Endothelial cell of umbilical vein (primary cell): ENCODE measurements at regions not wholly inside any gene's neighbourhood (a gene's known extent, or its start where the extent isn't known, plus 50 kb on each side); places are given as distances from the start of the nearest gene placed in this dataset.

Experiments used
- BruUV-seq: library from RNA; stranded (reverse); fragments of 400-500 nt; replicated peaks from 2 replicates; lab custom pipeline; 2021; lab: Mats Ljungman, UMichigan
- CTCF ChIA-PET: fragments of 300-600, 350-600 bp; sonication (Branson Sonifier 250); formaldehyde crosslinking; loops from one replicate; lab custom pipeline; 2021; ENCODE audit warnings: antibody characterized with exemption, inconsistent platforms; lab: Charles Lee
- POLR2A ChIA-PET: fragments of 300-600, 350-600 bp; sonication (Branson Sonifier 250); formaldehyde crosslinking; loops from one replicate; lab custom pipeline; 2021; ENCODE audit warnings: antibody characterized with exemption, inconsistent platforms; lab: Charles Lee
- DNase-seq: peaks from one replicate; pipeline ENCODE4 v3.0.0-alpha.2; 2011; ENCODE audit warnings: low read depth, low spot score
- FAIRE-seq: peaks from 2 replicates; lab custom pipeline; 2011; peaks lifted over from hg19 to GRCh38; lab: Jason Lieb, UNC
- H2AFZ ChIP-seq: 2 replicates; pipeline ENCODE4 v1.6.0; 2012; ENCODE audit warnings: low read depth, low read length, control low read depth, inconsistent platforms
- H3K27ac ChIP-seq: 2 replicates; pipeline ENCODE4 v1.5.1; 2011; ENCODE audit warnings: low read depth, mild to moderate bottlenecking, control low read depth, low read length, moderate library complexity; ENCODE audit not compliant: insufficient read depth
- H3K27me3 ChIP-seq, 2 experiments: 2 replicates each; pipeline versions ENCODE4 v1.6.0 to v1.6.1; 2011; ENCODE audit warnings: low read length in 2 of 2, mixed read lengths in 1 of 2; ENCODE audit not compliant: control insufficient read depth in 2 of 2, insufficient read depth in 2 of 2
- H3K36me3 ChIP-seq, 2 experiments: 2 replicates in 1 of 2; 3 replicates in 1 of 2; pipeline ENCODE4 v1.5.1; 2011; ENCODE audit warnings: low read length in 2 of 2, mild to moderate bottlenecking in 1 of 2, moderate library complexity in 1 of 2; ENCODE audit not compliant: control insufficient read depth in 2 of 2, insufficient read depth in 2 of 2; ENCODE audit errors: extremely low read depth in 1 of 2
- H3K4me1 ChIP-seq: 3 replicates; pipeline ENCODE4 v1.5.1; 2011; ENCODE audit warnings: mild to moderate bottlenecking, low read length; ENCODE audit not compliant: control insufficient read depth, insufficient read depth; ENCODE audit errors: extremely low read depth
- H3K4me2 ChIP-seq: 2 replicates; pipeline ENCODE4 v1.6.1; 2011; ENCODE audit warnings: low read length, control low read depth, mixed read lengths; ENCODE audit not compliant: insufficient read depth
- H3K4me3 ChIP-seq, 3 experiments: fragments of 200-600 bp in 1 of 3; sonication (generic), shearing (Covaris generic) in 1 of 3; replicated peaks in 1 of 3; 2 replicates each; pipeline ENCODE4 v1.5.1; 2011 to 2016; ENCODE audit warnings: control low read depth in 3 of 3, low read length in 3 of 3, mild to moderate bottlenecking in 2 of 3, inconsistent platforms in 1 of 3, low read depth in 1 of 3, moderate library complexity in 1 of 3; ENCODE audit not compliant: insufficient read depth in 1 of 3
- H3K79me2 ChIP-seq: 2 replicates; pipeline ENCODE4 v1.6.0; 2012; ENCODE audit warnings: low read length, inconsistent platforms; ENCODE audit not compliant: control insufficient read depth, insufficient read depth
- H3K9ac ChIP-seq: replicated peaks from 2 replicates; pipeline ENCODE3; 2011; ENCODE audit warnings: low read length, control low read depth; ENCODE audit not compliant: insufficient read depth; ENCODE audit errors: extremely low read depth
- H3K9me1 ChIP-seq: replicated peaks from 3 replicates; pipeline ENCODE4 v1.6.0; 2011; ENCODE audit warnings: mild to moderate bottlenecking, low read length; ENCODE audit not compliant: control insufficient read depth, insufficient read depth; ENCODE audit errors: extremely low read depth
- H3K9me3 ChIP-seq: replicated peaks from 2 replicates; pipeline ENCODE4 v1.5.1; 2012; ENCODE audit warnings: low read length, inconsistent platforms; ENCODE audit not compliant: control insufficient read depth, insufficient read depth
- H4K20me1 ChIP-seq: replicated peaks from 2 replicates; pipeline ENCODE3; 2011; ENCODE audit warnings: mild to moderate bottlenecking, low read length; ENCODE audit not compliant: control insufficient read depth, insufficient read depth; ENCODE audit errors: extremely low read depth
- FOS ChIP-seq: IDR thresholded peaks from 2 replicates; pipeline ENCODE4 v1.6.1; 2011; ENCODE audit warnings: mild to moderate bottlenecking, low read length, moderate library complexity, borderline replicate concordance; ENCODE audit not compliant: insufficient read depth
- JUN ChIP-seq: IDR thresholded peaks from 2 replicates; pipeline ENCODE4 v1.6.1; 2011; ENCODE audit warnings: borderline replicate concordance, low read depth; ENCODE audit not compliant: insufficient read length, insufficient read depth
- MYC ChIP-seq: IDR thresholded peaks from one replicate; pipeline ENCODE4 v1.6.1; 2011; ENCODE audit warnings: mild to moderate bottlenecking, low read depth, low read length
- dilution Hi-C: fragments of 300-500 bp; cut with MboI; formaldehyde crosslinking; loops from one replicate; pipeline ENCODE4 v1.15.0; 2019; ENCODE audit warnings: low sequenced_read_pairs; ENCODE audit not compliant: extremely low pct_ligation_motif_present
- intact Hi-C: fragments of 100-400 bp; cut with micrococcal nuclease; formaldehyde crosslinking; loops from one replicate; pipeline ENCODE4 v1.10.0; 2022
- TF ChIP-seq, protein P1 (sequence below): IDR thresholded peaks from 2 replicates; pipeline ENCODE4 v1.6.1; 2011; ENCODE audit not compliant: insufficient read depth, insufficient read length
- TF ChIP-seq, protein P2 (sequence below), 2 donors: IDR thresholded peaks; 1 replicate in 1 of 2; 2 replicates in 1 of 2; pipeline ENCODE4 v1.5.1; 2011; ENCODE audit warnings: low read length in 2 of 2, mild to moderate bottlenecking in 2 of 2, moderate library complexity in 2 of 2, control low read depth in 1 of 2, inconsistent platforms in 1 of 2, low read depth in 1 of 2; ENCODE audit not compliant: insufficient read depth in 1 of 2; ENCODE audit errors: extremely low read depth in 1 of 2

DNA sequence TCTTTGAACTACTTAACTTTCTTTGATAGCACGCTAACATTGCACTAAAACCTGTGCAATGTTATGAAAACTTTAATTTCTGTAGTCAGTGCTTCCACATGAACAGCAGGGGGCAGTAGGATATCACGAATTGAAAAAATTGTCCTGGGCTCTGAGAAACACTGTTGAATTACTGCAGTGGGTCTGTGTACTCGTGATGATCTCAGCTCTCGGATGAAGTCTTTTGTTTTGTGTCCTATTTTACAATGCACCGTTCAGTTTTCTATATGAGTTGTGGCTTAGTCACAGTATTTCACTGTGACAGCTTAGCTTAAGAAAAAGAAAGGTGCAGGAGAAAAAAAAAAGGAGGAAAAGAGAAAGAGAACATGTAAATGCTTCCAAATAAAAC, 141.3 kb upstream of the CCDC54 start:
- Histone ChIP-seq H3K27me3 (no peaks in the 10 kb centered on the region), H3K4me3 (peak overlapping the region; percentile 28 to 86 (median 53)), H3K9me3 (no peaks in the 10 kb centered on the region), H3K9ac (peak overlapping the region; percentile 66), H3K4me1 (no peaks in the 10 kb centered on the region), H2AFZ (peak overlapping the region; percentile 87), H3K36me3 (no peaks in the 10 kb centered on the region), H3K27ac (no peak overlapping the region), H4K20me1 (no peaks in the 10 kb centered on the region), H3K9me1 (no peaks in the 10 kb centered on the region), H3K4me2 (peak overlapping the region; percentile 94), H3K79me2 (no peaks in the 10 kb centered on the region)
- peak; percentile 91 for FAIRE-seq
- TF ChIP-seq FOS (no peak), JUN (peak; percentile 8), MYC (no peak)
- TF ChIP-seq, protein P1, sequence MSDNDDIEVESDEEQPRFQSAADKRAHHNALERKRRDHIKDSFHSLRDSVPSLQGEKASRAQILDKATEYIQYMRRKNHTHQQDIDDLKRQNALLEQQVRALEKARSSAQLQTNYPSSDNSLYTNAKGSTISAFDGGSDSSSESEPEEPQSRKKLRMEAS: no peak
- TF ChIP-seq, protein P2, sequence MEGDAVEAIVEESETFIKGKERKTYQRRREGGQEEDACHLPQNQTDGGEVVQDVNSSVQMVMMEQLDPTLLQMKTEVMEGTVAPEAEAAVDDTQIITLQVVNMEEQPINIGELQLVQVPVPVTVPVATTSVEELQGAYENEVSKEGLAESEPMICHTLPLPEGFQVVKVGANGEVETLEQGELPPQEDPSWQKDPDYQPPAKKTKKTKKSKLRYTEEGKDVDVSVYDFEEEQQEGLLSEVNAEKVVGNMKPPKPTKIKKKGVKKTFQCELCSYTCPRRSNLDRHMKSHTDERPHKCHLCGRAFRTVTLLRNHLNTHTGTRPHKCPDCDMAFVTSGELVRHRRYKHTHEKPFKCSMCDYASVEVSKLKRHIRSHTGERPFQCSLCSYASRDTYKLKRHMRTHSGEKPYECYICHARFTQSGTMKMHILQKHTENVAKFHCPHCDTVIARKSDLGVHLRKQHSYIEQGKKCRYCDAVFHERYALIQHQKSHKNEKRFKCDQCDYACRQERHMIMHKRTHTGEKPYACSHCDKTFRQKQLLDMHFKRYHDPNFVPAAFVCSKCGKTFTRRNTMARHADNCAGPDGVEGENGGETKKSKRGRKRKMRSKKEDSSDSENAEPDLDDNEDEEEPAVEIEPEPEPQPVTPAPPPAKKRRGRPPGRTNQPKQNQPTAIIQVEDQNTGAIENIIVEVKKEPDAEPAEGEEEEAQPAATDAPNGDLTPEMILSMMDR (IDR thresholded peaks at IDR 0.05; ENCODE audit: extremely low read depth in 1 of 2, insufficient read depth in 1 of 2, low read depth in 1 of 2, low read length in 2 of 2): peak; percentile 63 to 74
- ChIA-PET CTCF (interaction anchor here (0.6 to 7.2 kb wide), 50 partner anchors 9 to 1679 kb away, joined by 3 to 82 read pairs (median 5); no protein-coding TSS in a partner anchor), POLR2A (no interaction called here)
- dilution Hi-C loops (no loop called here), intact Hi-C loops (loop anchor here (1.0 to 10.0 kb wide), 11 partner anchors 30 to 1316 kb away; partner anchors contain the start of gene IFT57)
- DNase-seq: peak; percentile 88
- BruUV-seq: no TSS peak
